HCT116 (cell line): ENCODE measurements at regions not wholly inside any gene's neighbourhood (a gene's known extent, or its start where the extent isn't known, plus 50 kb on each side); places are given as distances from the start of the nearest gene placed in this dataset.

ENCODE experiments used
- EGR1 ChIP-seq: IDR thresholded peaks from 2 replicates; pipeline ENCODE4 v1.6.1; 2012; ENCODE audit warnings: low read depth
- ELF1 ChIP-seq: IDR thresholded peaks from 2 replicates; pipeline ENCODE4 v1.6.1; 2012; ENCODE audit warnings: low read depth, borderline replicate concordance
- EZH2 ChIP-seq: fragments of 200-600 bp; sonication (generic); IDR thresholded peaks from 2 replicates; pipeline ENCODE4 v1.6.1; 2017; ENCODE audit warnings: antibody characterized with exemption, mixed run types
- EZH2phosphoT487 ChIP-seq: fragments of 200-600 bp; IDR thresholded peaks from 2 replicates; pipeline ENCODE4 v1.6.1; 2018; ENCODE audit warnings: antibody characterized with exemption, borderline replicate concordance
- POLR2A ChIP-seq: IDR thresholded peaks from 2 replicates; pipeline ENCODE4 v1.7.0; 2011; ENCODE audit warnings: borderline replicate concordance; ENCODE audit not compliant: insufficient read depth, insufficient read length; ENCODE audit errors: extremely low read depth
- POLR2AphosphoS5 ChIP-seq: IDR thresholded peaks from 2 replicates; pipeline ENCODE4 v1.6.1; 2011; ENCODE audit warnings: mild to moderate bottlenecking, low read depth, low read length, moderate library complexity
- RAD21 ChIP-seq: IDR thresholded peaks from 2 replicates; pipeline ENCODE4 v1.6.1; 2012; ENCODE audit warnings: low read depth, mild to moderate bottlenecking
- SIN3A ChIP-seq: IDR thresholded peaks from 2 replicates; pipeline ENCODE4 v1.6.1; 2012; ENCODE audit warnings: low read depth
- SP1 ChIP-seq: IDR thresholded peaks from 2 replicates; pipeline ENCODE4 v1.6.1; 2012; ENCODE audit warnings: low read depth
- ZNF274 ChIP-seq: fragments of 200-500 bp; sonication (Bioruptor generic); IDR thresholded peaks from 2 replicates; pipeline ENCODE4 v1.6.1; 2014; ENCODE audit warnings: mild to moderate bottlenecking, low read depth, low read length, inconsistent platforms
- TF ChIP-seq, protein P1 (sequence below), 3 experiments: fragments of 200-600 bp in 1 of 3; sonication (generic) in 1 of 3; IDR thresholded peaks in 2 of 3; conservative IDR thresholded peaks in 1 of 3; 2 replicates each; pipeline ENCODE4 v1.5.1; 2012 to 2017; ENCODE audit warnings: low read depth in 2 of 3, low read length in 2 of 3, antibody characterized with exemption in 1 of 3, borderline replicate concordance in 1 of 3, control low read depth in 1 of 3, mild to moderate bottlenecking in 1 of 3, mixed read lengths in 1 of 3, mixed run types in 1 of 3, moderate library complexity in 1 of 3; ENCODE audit not compliant: insufficient read depth in 1 of 3
- TF ChIP-seq, protein P2 (sequence below): IDR thresholded peaks from 2 replicates; pipeline ENCODE4 v1.6.1; 2011; ENCODE audit warnings: mild to moderate bottlenecking, low read length, moderate library complexity; ENCODE audit not compliant: insufficient replicate concordance; ENCODE audit errors: extremely low read depth
- TF ChIP-seq, protein P3 (sequence below): IDR thresholded peaks from 2 replicates; pipeline ENCODE4 v1.6.1; 2012; ENCODE audit warnings: low read depth

DNA sequence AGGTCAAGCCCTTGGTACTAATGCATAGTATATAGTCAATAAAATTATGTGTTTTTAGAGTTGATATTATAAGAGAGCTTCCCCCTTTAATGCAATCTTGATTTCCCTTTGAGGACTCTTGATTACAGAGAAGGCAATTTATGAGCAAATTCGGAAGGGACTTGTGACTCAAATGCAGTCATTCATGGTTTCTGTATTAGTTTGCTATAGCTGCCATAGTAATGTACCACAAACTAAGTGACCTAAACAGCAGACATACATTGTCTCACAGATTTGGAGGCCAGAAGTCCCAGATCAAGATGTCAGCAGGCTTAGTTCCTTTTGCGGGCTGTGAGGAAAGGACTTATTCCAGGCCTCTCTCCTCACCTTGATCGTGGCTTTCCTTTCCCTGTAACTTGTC lies 933.4 kb downstream of the NLGN4Y start:
- TF ChIP-seq, protein P1, sequence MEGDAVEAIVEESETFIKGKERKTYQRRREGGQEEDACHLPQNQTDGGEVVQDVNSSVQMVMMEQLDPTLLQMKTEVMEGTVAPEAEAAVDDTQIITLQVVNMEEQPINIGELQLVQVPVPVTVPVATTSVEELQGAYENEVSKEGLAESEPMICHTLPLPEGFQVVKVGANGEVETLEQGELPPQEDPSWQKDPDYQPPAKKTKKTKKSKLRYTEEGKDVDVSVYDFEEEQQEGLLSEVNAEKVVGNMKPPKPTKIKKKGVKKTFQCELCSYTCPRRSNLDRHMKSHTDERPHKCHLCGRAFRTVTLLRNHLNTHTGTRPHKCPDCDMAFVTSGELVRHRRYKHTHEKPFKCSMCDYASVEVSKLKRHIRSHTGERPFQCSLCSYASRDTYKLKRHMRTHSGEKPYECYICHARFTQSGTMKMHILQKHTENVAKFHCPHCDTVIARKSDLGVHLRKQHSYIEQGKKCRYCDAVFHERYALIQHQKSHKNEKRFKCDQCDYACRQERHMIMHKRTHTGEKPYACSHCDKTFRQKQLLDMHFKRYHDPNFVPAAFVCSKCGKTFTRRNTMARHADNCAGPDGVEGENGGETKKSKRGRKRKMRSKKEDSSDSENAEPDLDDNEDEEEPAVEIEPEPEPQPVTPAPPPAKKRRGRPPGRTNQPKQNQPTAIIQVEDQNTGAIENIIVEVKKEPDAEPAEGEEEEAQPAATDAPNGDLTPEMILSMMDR (IDR thresholded peaks at IDR 0.05 in 2 of 3, conservative IDR thresholded peaks at IDR 0.05 in 1 of 3; ENCODE audit: borderline replicate concordance in 1 of 3, insufficient read depth in 1 of 3, low read depth in 2 of 3, low read length in 2 of 3), result no peak
- TF ChIP-seq SIN3A, result no peak
- no peak for TF ChIP-seq RAD21
- TF ChIP-seq EZH2, result no peak
- TF ChIP-seq, protein P2, sequence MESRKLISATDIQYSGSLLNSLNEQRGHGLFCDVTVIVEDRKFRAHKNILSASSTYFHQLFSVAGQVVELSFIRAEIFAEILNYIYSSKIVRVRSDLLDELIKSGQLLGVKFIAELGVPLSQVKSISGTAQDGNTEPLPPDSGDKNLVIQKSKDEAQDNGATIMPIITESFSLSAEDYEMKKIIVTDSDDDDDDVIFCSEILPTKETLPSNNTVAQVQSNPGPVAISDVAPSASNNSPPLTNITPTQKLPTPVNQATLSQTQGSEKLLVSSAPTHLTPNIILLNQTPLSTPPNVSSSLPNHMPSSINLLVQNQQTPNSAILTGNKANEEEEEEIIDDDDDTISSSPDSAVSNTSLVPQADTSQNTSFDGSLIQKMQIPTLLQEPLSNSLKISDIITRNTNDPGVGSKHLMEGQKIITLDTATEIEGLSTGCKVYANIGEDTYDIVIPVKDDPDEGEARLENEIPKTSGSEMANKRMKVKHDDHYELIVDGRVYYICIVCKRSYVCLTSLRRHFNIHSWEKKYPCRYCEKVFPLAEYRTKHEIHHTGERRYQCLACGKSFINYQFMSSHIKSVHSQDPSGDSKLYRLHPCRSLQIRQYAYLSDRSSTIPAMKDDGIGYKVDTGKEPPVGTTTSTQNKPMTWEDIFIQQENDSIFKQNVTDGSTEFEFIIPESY, result no peak
- no peak for TF ChIP-seq POLR2A
- TF ChIP-seq, protein P3, sequence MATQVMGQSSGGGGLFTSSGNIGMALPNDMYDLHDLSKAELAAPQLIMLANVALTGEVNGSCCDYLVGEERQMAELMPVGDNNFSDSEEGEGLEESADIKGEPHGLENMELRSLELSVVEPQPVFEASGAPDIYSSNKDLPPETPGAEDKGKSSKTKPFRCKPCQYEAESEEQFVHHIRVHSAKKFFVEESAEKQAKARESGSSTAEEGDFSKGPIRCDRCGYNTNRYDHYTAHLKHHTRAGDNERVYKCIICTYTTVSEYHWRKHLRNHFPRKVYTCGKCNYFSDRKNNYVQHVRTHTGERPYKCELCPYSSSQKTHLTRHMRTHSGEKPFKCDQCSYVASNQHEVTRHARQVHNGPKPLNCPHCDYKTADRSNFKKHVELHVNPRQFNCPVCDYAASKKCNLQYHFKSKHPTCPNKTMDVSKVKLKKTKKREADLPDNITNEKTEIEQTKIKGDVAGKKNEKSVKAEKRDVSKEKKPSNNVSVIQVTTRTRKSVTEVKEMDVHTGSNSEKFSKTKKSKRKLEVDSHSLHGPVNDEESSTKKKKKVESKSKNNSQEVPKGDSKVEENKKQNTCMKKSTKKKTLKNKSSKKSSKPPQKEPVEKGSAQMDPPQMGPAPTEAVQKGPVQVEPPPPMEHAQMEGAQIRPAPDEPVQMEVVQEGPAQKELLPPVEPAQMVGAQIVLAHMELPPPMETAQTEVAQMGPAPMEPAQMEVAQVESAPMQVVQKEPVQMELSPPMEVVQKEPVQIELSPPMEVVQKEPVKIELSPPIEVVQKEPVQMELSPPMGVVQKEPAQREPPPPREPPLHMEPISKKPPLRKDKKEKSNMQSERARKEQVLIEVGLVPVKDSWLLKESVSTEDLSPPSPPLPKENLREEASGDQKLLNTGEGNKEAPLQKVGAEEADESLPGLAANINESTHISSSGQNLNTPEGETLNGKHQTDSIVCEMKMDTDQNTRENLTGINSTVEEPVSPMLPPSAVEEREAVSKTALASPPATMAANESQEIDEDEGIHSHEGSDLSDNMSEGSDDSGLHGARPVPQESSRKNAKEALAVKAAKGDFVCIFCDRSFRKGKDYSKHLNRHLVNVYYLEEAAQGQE, result no peak
- TF ChIP-seq EZH2phosphoT487, result no peak
- no peak for TF ChIP-seq SP1
- no peak for TF ChIP-seq ZNF274
- no peak for TF ChIP-seq EGR1
- no peak for TF ChIP-seq ELF1
- no peak for TF ChIP-seq POLR2AphosphoS5
